Endothelial cell of umbilical vein (primary cell): ENCODE measurements at regions not wholly inside any gene's neighbourhood (a gene's known extent, or its start where the extent isn't known, plus 50 kb on each side); places are given as distances from the start of the nearest gene placed in this dataset.

Experiments
- BruUV-seq: library from RNA; stranded (reverse); fragments of 400-500 nt; replicated peaks from 2 replicates; lab custom pipeline; 2021; lab: Mats Ljungman, UMichigan
- CTCF ChIA-PET: fragments of 300-600, 350-600 bp; sonication (Branson Sonifier 250); formaldehyde crosslinking; loops from one replicate; lab custom pipeline; 2021; ENCODE audit warnings: antibody characterized with exemption, inconsistent platforms; lab: Charles Lee
- POLR2A ChIA-PET: fragments of 300-600, 350-600 bp; sonication (Branson Sonifier 250); formaldehyde crosslinking; loops from one replicate; lab custom pipeline; 2021; ENCODE audit warnings: antibody characterized with exemption, inconsistent platforms; lab: Charles Lee
- DNase-seq: peaks from one replicate; pipeline ENCODE4 v3.0.0-alpha.2; 2011; ENCODE audit warnings: low read depth, low spot score
- FAIRE-seq: peaks from 2 replicates; lab custom pipeline; 2011; peaks lifted over from hg19 to GRCh38; lab: Jason Lieb, UNC
- H2AFZ ChIP-seq: 2 replicates; pipeline ENCODE4 v1.6.0; 2012; ENCODE audit warnings: low read depth, low read length, control low read depth, inconsistent platforms
- H3K27ac ChIP-seq: 2 replicates; pipeline ENCODE4 v1.5.1; 2011; ENCODE audit warnings: low read depth, mild to moderate bottlenecking, control low read depth, low read length, moderate library complexity; ENCODE audit not compliant: insufficient read depth
- H3K27me3 ChIP-seq, 2 experiments: 2 replicates each; pipeline versions ENCODE4 v1.6.0 to v1.6.1; 2011; ENCODE audit warnings: low read length in 2 of 2, mixed read lengths in 1 of 2; ENCODE audit not compliant: control insufficient read depth in 2 of 2, insufficient read depth in 2 of 2
- H3K36me3 ChIP-seq, 2 experiments: 2 replicates in 1 of 2; 3 replicates in 1 of 2; pipeline ENCODE4 v1.5.1; 2011; ENCODE audit warnings: low read length in 2 of 2, mild to moderate bottlenecking in 1 of 2, moderate library complexity in 1 of 2; ENCODE audit not compliant: control insufficient read depth in 2 of 2, insufficient read depth in 2 of 2; ENCODE audit errors: extremely low read depth in 1 of 2
- H3K4me1 ChIP-seq: 3 replicates; pipeline ENCODE4 v1.5.1; 2011; ENCODE audit warnings: mild to moderate bottlenecking, low read length; ENCODE audit not compliant: control insufficient read depth, insufficient read depth; ENCODE audit errors: extremely low read depth
- H3K4me2 ChIP-seq: 2 replicates; pipeline ENCODE4 v1.6.1; 2011; ENCODE audit warnings: low read length, control low read depth, mixed read lengths; ENCODE audit not compliant: insufficient read depth
- H3K4me3 ChIP-seq, 3 experiments: fragments of 200-600 bp in 1 of 3; sonication (generic), shearing (Covaris generic) in 1 of 3; replicated peaks in 1 of 3; 2 replicates each; pipeline ENCODE4 v1.5.1; 2011 to 2016; ENCODE audit warnings: control low read depth in 3 of 3, low read length in 3 of 3, mild to moderate bottlenecking in 2 of 3, inconsistent platforms in 1 of 3, low read depth in 1 of 3, moderate library complexity in 1 of 3; ENCODE audit not compliant: insufficient read depth in 1 of 3
- H3K79me2 ChIP-seq: 2 replicates; pipeline ENCODE4 v1.6.0; 2012; ENCODE audit warnings: low read length, inconsistent platforms; ENCODE audit not compliant: control insufficient read depth, insufficient read depth
- H3K9ac ChIP-seq: replicated peaks from 2 replicates; pipeline ENCODE3; 2011; ENCODE audit warnings: low read length, control low read depth; ENCODE audit not compliant: insufficient read depth; ENCODE audit errors: extremely low read depth
- H3K9me1 ChIP-seq: replicated peaks from 3 replicates; pipeline ENCODE4 v1.6.0; 2011; ENCODE audit warnings: mild to moderate bottlenecking, low read length; ENCODE audit not compliant: control insufficient read depth, insufficient read depth; ENCODE audit errors: extremely low read depth
- H3K9me3 ChIP-seq: replicated peaks from 2 replicates; pipeline ENCODE4 v1.5.1; 2012; ENCODE audit warnings: low read length, inconsistent platforms; ENCODE audit not compliant: control insufficient read depth, insufficient read depth
- H4K20me1 ChIP-seq: replicated peaks from 2 replicates; pipeline ENCODE3; 2011; ENCODE audit warnings: mild to moderate bottlenecking, low read length; ENCODE audit not compliant: control insufficient read depth, insufficient read depth; ENCODE audit errors: extremely low read depth
- EZH2 ChIP-seq: IDR thresholded peaks from 2 replicates; pipeline ENCODE4 v1.6.1; 2012; ENCODE audit warnings: borderline replicate concordance, low read depth, mild to moderate bottlenecking, moderate library complexity, low read length, inconsistent platforms; ENCODE audit not compliant: severe bottlenecking
- FOS ChIP-seq: IDR thresholded peaks from 2 replicates; pipeline ENCODE4 v1.6.1; 2011; ENCODE audit warnings: mild to moderate bottlenecking, low read length, moderate library complexity, borderline replicate concordance; ENCODE audit not compliant: insufficient read depth
- GATA2 ChIP-seq: IDR thresholded peaks from 2 replicates; pipeline ENCODE4 v1.7.0; 2011; ENCODE audit warnings: low read depth, mild to moderate bottlenecking, moderate library complexity, mixed read lengths, low read length; ENCODE audit not compliant: insufficient read length, insufficient read depth
- JUN ChIP-seq: IDR thresholded peaks from 2 replicates; pipeline ENCODE4 v1.6.1; 2011; ENCODE audit warnings: borderline replicate concordance, low read depth; ENCODE audit not compliant: insufficient read length, insufficient read depth
- MYC ChIP-seq: IDR thresholded peaks from one replicate; pipeline ENCODE4 v1.6.1; 2011; ENCODE audit warnings: mild to moderate bottlenecking, low read depth, low read length
- POLR2A ChIP-seq: IDR thresholded peaks from 2 replicates; pipeline ENCODE4 v1.6.1; 2012; ENCODE audit warnings: low read depth, mild to moderate bottlenecking, control low read depth, low read length
- POLR2AphosphoS5 ChIP-seq: IDR thresholded peaks from 2 replicates; pipeline ENCODE4 v1.6.1; 2012; ENCODE audit warnings: low read depth, mild to moderate bottlenecking, control low read depth, low read length, moderate library complexity; ENCODE audit not compliant: insufficient read depth
- dilution Hi-C: fragments of 300-500 bp; cut with MboI; formaldehyde crosslinking; loops from one replicate; pipeline ENCODE4 v1.15.0; 2019; ENCODE audit warnings: low sequenced_read_pairs; ENCODE audit not compliant: extremely low pct_ligation_motif_present
- intact Hi-C: fragments of 100-400 bp; cut with micrococcal nuclease; formaldehyde crosslinking; loops from one replicate; pipeline ENCODE4 v1.10.0; 2022
- TF ChIP-seq, protein P1 (sequence below), 2 donors: IDR thresholded peaks; 1 replicate in 1 of 2; 2 replicates in 1 of 2; pipeline ENCODE4 v1.5.1; 2011; ENCODE audit warnings: low read length in 2 of 2, mild to moderate bottlenecking in 2 of 2, moderate library complexity in 2 of 2, control low read depth in 1 of 2, inconsistent platforms in 1 of 2, low read depth in 1 of 2; ENCODE audit not compliant: insufficient read depth in 1 of 2; ENCODE audit errors: extremely low read depth in 1 of 2
- TF ChIP-seq, protein P2 (sequence below): IDR thresholded peaks from 2 replicates; pipeline ENCODE4 v1.6.1; 2011; ENCODE audit not compliant: insufficient read depth, insufficient read length

DNA sequence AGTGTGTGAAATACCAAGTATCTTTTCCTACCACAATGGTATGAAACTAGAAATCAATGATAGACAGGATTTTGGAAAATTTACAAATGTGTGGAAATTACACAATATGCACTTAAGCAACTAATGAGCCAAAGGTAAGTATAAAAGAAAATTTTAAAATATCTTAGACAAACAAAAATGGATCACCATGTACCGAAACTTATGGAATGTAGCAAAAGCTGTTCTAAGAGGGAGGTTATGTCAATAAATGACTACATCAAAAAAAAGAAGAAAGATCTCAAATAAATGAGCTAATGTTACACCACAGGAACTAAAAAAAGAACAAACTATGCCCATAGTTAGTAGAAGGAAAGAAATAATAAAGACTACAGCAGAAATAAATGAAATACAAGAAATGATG, 1084.1 kb downstream of the TECRL start:
- no peak overlapping the region for H3K9ac ChIP-seq
- DNase-seq (no peak), FAIRE-seq (no peak)
- H3K4me3 ChIP-seq: no peak overlapping the region
- H3K79me2 ChIP-seq: no peaks in the 10 kb centered on the region
- TF ChIP-seq MYC (no peak), POLR2A (no peak), FOS (no peak), JUN (no peak), GATA2 (no peak), EZH2 (no peak), POLR2AphosphoS5 (no peak)
- TF ChIP-seq, protein P1, sequence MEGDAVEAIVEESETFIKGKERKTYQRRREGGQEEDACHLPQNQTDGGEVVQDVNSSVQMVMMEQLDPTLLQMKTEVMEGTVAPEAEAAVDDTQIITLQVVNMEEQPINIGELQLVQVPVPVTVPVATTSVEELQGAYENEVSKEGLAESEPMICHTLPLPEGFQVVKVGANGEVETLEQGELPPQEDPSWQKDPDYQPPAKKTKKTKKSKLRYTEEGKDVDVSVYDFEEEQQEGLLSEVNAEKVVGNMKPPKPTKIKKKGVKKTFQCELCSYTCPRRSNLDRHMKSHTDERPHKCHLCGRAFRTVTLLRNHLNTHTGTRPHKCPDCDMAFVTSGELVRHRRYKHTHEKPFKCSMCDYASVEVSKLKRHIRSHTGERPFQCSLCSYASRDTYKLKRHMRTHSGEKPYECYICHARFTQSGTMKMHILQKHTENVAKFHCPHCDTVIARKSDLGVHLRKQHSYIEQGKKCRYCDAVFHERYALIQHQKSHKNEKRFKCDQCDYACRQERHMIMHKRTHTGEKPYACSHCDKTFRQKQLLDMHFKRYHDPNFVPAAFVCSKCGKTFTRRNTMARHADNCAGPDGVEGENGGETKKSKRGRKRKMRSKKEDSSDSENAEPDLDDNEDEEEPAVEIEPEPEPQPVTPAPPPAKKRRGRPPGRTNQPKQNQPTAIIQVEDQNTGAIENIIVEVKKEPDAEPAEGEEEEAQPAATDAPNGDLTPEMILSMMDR (IDR thresholded peaks at IDR 0.05; ENCODE audit: extremely low read depth in 1 of 2, insufficient read depth in 1 of 2, low read depth in 1 of 2, low read length in 2 of 2): no peak
- TF ChIP-seq, protein P2, sequence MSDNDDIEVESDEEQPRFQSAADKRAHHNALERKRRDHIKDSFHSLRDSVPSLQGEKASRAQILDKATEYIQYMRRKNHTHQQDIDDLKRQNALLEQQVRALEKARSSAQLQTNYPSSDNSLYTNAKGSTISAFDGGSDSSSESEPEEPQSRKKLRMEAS: no peak
- no peak overlapping the region for H2AFZ ChIP-seq
- intact Hi-C loops: no loop called here
- CTCF ChIA-PET: no interaction called here
- H3K27ac ChIP-seq: no peak overlapping the region
- POLR2A ChIA-PET: no interaction called here
- no peaks in the 10 kb centered on the region for H3K4me1 ChIP-seq
- no peak overlapping the region for H3K4me2 ChIP-seq
- BruUV-seq: no TSS peak
- H3K27me3 ChIP-seq: no peaks in the 10 kb centered on the region
- H3K36me3 ChIP-seq: no peaks in the 10 kb centered on the region
- H4K20me1 ChIP-seq: no peaks in the 10 kb centered on the region
- dilution Hi-C loops: no loop called here
- H3K9me3 ChIP-seq: no peaks in the 10 kb centered on the region
- no peaks in the 10 kb centered on the region for H3K9me1 ChIP-seq
